ENCODE measurements at regions not wholly inside any gene's neighbourhood (a gene's known extent, or its start where the extent isn't known, plus 50 kb on each side); places are given as distances from the start of the nearest gene placed in this dataset.

DNA sequence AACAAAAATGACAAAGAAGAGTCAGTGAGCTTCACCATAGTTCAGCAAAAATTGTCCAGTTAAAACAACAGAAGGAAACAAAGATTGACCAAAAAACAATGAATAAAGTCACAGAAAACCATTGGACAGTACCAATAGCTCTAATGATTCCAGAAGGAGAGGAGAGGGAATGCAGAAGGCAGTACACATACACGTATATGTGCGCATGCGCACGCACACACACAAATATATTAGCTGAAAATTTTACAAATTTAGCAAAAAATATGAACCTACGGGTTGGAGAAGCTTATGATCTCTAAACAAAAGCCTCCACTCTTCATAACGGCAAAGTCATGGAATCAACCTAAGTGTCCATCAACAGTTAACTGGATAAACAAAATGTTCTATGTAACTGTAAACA, 120.3 kb upstream of the MON1B start:
- TF ChIP-seq, protein P1, sequence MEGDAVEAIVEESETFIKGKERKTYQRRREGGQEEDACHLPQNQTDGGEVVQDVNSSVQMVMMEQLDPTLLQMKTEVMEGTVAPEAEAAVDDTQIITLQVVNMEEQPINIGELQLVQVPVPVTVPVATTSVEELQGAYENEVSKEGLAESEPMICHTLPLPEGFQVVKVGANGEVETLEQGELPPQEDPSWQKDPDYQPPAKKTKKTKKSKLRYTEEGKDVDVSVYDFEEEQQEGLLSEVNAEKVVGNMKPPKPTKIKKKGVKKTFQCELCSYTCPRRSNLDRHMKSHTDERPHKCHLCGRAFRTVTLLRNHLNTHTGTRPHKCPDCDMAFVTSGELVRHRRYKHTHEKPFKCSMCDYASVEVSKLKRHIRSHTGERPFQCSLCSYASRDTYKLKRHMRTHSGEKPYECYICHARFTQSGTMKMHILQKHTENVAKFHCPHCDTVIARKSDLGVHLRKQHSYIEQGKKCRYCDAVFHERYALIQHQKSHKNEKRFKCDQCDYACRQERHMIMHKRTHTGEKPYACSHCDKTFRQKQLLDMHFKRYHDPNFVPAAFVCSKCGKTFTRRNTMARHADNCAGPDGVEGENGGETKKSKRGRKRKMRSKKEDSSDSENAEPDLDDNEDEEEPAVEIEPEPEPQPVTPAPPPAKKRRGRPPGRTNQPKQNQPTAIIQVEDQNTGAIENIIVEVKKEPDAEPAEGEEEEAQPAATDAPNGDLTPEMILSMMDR (IDR thresholded peaks at IDR 0.05), result no peak
- TF ChIP-seq EP300 (IDR thresholded peaks at IDR 0.05) (no peak), POLR2A (IDR thresholded peaks at IDR 0.05) (no peak)
